IMR-90 (cell line): ENCODE measurements at regions not wholly inside any gene's neighbourhood (a gene's known extent, or its start where the extent isn't known, plus 50 kb on each side); places are given as distances from the start of the nearest gene placed in this dataset.

Source experiments
- CEBPB ChIP-seq: IDR thresholded peaks from 2 replicates; pipeline ENCODE4 v1.6.1; 2012; ENCODE audit warnings: low read depth, low read length, improper control_type of control experiment
- ELK1 ChIP-seq: fragments of 150-350 bp; IDR thresholded peaks from 2 replicates; pipeline ENCODE4 v1.6.1; 2016; ENCODE audit warnings: low read depth, mild to moderate bottlenecking, low read length, moderate library complexity, borderline replicate concordance
- POLR2A ChIP-seq: IDR thresholded peaks from 2 replicates; pipeline ENCODE4 v1.6.1; 2012; ENCODE audit warnings: mild to moderate bottlenecking, low read depth, low read length
- RAD21 ChIP-seq: IDR thresholded peaks from 2 replicates; pipeline ENCODE4 v1.6.1; 2012; ENCODE audit warnings: low read length, improper control_type of control experiment
- TF ChIP-seq, protein P1 (sequence below): conservative IDR thresholded peaks from 2 replicates; pipeline ENCODE4 v1.5.1; 2012; ENCODE audit warnings: mild to moderate bottlenecking, low read depth, low read length, improper control_type of control experiment
- TF ChIP-seq, protein P2 (sequence below): fragments of 150-350 bp; IDR thresholded peaks from 2 replicates; pipeline ENCODE4 v1.6.1; 2017; ENCODE audit warnings: mild to moderate bottlenecking, antibody characterized with exemption, low read length, low read depth

DNA sequence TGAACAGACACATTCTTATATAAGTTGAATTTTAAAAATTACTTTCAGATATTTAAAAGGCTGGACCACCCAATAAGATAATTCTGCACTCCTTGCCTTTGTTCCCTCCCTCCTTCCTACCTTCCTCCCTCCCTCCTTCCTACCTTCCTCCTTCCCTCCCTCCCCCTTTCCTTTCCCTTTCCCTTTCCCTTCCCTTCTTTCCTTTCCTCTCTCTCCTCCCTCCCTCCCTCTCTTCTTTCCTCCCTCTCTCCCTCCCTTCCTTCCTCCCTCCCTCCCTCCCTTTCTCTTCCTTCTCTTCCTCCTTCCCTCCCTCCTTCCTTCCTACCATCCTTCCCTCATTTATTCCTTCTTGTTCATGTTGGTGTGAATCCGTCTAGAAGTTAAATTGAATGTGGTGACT is 93.0 kb downstream of the ATP6V1G3 start:
- no peak for TF ChIP-seq POLR2A
- no peak for TF ChIP-seq CEBPB
- TF ChIP-seq, protein P1, sequence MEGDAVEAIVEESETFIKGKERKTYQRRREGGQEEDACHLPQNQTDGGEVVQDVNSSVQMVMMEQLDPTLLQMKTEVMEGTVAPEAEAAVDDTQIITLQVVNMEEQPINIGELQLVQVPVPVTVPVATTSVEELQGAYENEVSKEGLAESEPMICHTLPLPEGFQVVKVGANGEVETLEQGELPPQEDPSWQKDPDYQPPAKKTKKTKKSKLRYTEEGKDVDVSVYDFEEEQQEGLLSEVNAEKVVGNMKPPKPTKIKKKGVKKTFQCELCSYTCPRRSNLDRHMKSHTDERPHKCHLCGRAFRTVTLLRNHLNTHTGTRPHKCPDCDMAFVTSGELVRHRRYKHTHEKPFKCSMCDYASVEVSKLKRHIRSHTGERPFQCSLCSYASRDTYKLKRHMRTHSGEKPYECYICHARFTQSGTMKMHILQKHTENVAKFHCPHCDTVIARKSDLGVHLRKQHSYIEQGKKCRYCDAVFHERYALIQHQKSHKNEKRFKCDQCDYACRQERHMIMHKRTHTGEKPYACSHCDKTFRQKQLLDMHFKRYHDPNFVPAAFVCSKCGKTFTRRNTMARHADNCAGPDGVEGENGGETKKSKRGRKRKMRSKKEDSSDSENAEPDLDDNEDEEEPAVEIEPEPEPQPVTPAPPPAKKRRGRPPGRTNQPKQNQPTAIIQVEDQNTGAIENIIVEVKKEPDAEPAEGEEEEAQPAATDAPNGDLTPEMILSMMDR = no peak
- TF ChIP-seq ELK1 = no peak
- TF ChIP-seq RAD21 = no peak
- TF ChIP-seq, protein P2, sequence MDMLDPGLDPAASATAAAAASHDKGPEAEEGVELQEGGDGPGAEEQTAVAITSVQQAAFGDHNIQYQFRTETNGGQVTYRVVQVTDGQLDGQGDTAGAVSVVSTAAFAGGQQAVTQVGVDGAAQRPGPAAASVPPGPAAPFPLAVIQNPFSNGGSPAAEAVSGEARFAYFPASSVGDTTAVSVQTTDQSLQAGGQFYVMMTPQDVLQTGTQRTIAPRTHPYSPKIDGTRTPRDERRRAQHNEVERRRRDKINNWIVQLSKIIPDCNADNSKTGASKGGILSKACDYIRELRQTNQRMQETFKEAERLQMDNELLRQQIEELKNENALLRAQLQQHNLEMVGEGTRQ = no peak
